ENCODE measurements at regions not wholly inside any gene's neighbourhood (a gene's known extent, or its start where the extent isn't known, plus 50 kb on each side); places are given as distances from the start of the nearest gene placed in this dataset.

GRCh38 chr5:23730023-23730422, 222.6 kb downstream of the PRDM9 start:
- POLR2A ChIA-PET: no interaction called here

DNA sequence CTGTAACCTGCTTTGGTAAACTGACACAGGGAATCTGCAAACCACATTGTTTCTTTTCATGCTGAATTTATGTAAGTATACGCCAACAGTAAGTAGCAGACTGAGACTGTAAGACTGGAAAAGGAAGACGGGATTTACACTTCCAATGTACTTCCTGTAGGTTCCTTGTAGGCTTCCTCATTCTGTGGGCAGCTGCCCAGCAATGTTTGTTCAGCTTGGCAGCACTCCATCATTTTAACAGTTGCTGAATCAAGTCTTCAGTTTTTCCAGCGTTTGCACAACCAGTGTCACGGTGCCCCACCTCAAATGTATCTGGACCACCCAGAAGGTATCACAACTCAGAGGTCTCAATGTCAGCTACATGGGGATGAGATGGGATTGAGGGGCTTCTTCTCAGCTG, 232.6 kb downstream of the PRDM9 start:
- TF ChIP-seq, protein P1, sequence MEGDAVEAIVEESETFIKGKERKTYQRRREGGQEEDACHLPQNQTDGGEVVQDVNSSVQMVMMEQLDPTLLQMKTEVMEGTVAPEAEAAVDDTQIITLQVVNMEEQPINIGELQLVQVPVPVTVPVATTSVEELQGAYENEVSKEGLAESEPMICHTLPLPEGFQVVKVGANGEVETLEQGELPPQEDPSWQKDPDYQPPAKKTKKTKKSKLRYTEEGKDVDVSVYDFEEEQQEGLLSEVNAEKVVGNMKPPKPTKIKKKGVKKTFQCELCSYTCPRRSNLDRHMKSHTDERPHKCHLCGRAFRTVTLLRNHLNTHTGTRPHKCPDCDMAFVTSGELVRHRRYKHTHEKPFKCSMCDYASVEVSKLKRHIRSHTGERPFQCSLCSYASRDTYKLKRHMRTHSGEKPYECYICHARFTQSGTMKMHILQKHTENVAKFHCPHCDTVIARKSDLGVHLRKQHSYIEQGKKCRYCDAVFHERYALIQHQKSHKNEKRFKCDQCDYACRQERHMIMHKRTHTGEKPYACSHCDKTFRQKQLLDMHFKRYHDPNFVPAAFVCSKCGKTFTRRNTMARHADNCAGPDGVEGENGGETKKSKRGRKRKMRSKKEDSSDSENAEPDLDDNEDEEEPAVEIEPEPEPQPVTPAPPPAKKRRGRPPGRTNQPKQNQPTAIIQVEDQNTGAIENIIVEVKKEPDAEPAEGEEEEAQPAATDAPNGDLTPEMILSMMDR (IDR thresholded peaks at IDR 0.05; ENCODE audit: insufficient read depth, low read depth, low read length): no peak
- no peak for DNase-seq (ENCODE audit: low read depth)
- no peaks in the 10 kb centered on the region for H3K27me3 ChIP-seq (ENCODE audit: control insufficient read depth, insufficient read depth, low read length)
- ChIA-PET CTCF (interaction anchor here (1.0 kb wide), 1 partner anchor 13 kb away, joined by 3 read pairs; no protein-coding TSS in a partner anchor), POLR2A (no interaction called here)
- no peaks in the 10 kb centered on the region for H3K36me3 ChIP-seq (ENCODE audit: control insufficient read depth, insufficient read depth, low read length)
- no peak overlapping the region for H3K4me3 ChIP-seq (ENCODE audit: low read depth, low read length)

More at GRCh38 chr5:23730023-23730422, 222.6 kb downstream of the PRDM9 start:
- Histone ChIP-seq H3K4me3 (ENCODE audit: low read depth, low read length) (no peak overlapping the region), H3K27me3 (ENCODE audit: control insufficient read depth, insufficient read depth, low read length) (no peaks in the 10 kb centered on the region), H3K36me3 (ENCODE audit: control insufficient read depth, insufficient read depth, low read length) (no peaks in the 10 kb centered on the region)
- CTCF ChIA-PET: no interaction called here
- no peak for DNase-seq (ENCODE audit: low read depth)
- TF ChIP-seq, protein P1 (IDR thresholded peaks at IDR 0.05; ENCODE audit: insufficient read depth, low read depth, low read length): no peak

DNA sequence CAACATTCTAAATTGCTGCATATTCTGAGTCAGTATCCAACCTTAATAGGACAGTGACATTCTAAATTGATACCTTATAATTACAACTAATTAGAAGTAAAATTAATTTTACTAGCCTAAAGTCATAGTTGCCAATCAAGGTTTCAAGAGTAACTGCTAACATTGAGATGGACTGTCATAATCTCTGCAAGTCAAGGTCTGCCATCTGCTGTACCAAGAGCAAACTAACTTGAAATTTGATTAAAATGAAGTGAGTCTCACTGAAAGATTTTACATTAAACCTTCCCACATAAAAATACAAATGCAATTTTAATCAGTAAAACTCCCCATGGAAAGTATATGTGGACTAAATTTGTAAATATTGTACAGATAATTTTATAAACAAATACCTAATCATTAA, 235.3 kb downstream of the PRDM9 start:
- Histone ChIP-seq H3K36me3 (ENCODE audit: control insufficient read depth, insufficient read depth, low read length) (no peaks in the 10 kb centered on the region), H3K27me3 (ENCODE audit: control insufficient read depth, insufficient read depth, low read length) (no peaks in the 10 kb centered on the region), H3K4me3 (ENCODE audit: low read depth, low read length) (no peak overlapping the region)
- TF ChIP-seq, protein P1 (IDR thresholded peaks at IDR 0.05; ENCODE audit: insufficient read depth, low read depth, low read length): no peak
- CTCF ChIA-PET: no interaction called here
- no peak for DNase-seq (ENCODE audit: low read depth)
- POLR2A ChIA-PET: no interaction called here

GRCh38 chr5:23755906-23756305, 248.5 kb downstream of the PRDM9 start:
- POLR2A ChIA-PET: no interaction called here
- DNase-seq (ENCODE audit: low read depth): no peak

GRCh38 chr5:23756779-23757178, 249.4 kb downstream of the PRDM9 start:
- H3K36me3 ChIP-seq (ENCODE audit: control insufficient read depth, insufficient read depth, low read length): no peaks in the 10 kb centered on the region
- TF ChIP-seq, protein P1 (IDR thresholded peaks at IDR 0.05; ENCODE audit: insufficient read depth, low read depth, low read length): no peak
- H3K4me3 ChIP-seq (ENCODE audit: low read depth, low read length): no peak overlapping the region
- ChIA-PET POLR2A (no interaction called here), CTCF (no interaction called here)
- DNase-seq (ENCODE audit: low read depth): no peak
- H3K27me3 ChIP-seq (ENCODE audit: control insufficient read depth, insufficient read depth, low read length): no peaks in the 10 kb centered on the region

More at GRCh38 chr5:23755906-23756305, 248.5 kb downstream of the PRDM9 start:
- CTCF ChIA-PET: no interaction called here
- no peak overlapping the region for H3K4me3 ChIP-seq (ENCODE audit: low read depth, low read length)
- TF ChIP-seq, protein P1 (IDR thresholded peaks at IDR 0.05; ENCODE audit: insufficient read depth, low read depth, low read length): no peak
- H3K36me3 ChIP-seq (ENCODE audit: control insufficient read depth, insufficient read depth, low read length): no peaks in the 10 kb centered on the region
- no peaks in the 10 kb centered on the region for H3K27me3 ChIP-seq (ENCODE audit: control insufficient read depth, insufficient read depth, low read length)
